SK-N-SH treated with all-trans-retinoic acid at 6 μM for 48 hours (cell line): ENCODE measurements at regions not wholly inside any gene's neighbourhood (a gene's known extent, or its start where the extent isn't known, plus 50 kb on each side); places are given as distances from the start of the nearest gene placed in this dataset.

Experiments used
- ARNTL ChIP-seq: fragments of 450-650 bp; formaldehyde crosslinking; IDR thresholded peaks from 2 replicates; pipeline ENCODE4 v1.5.0; 2020; ENCODE audit warnings: low read depth, mild to moderate bottlenecking, moderate library complexity, borderline replicate concordance
- BACH2 ChIP-seq: fragments of 250-450 bp; sonication (Bioruptor Pico); IDR thresholded peaks from 2 replicates; pipeline ENCODE4 v1.9.0; 2021; ENCODE audit warnings: mild to moderate bottlenecking, borderline replicate concordance
- ISL1 ChIP-seq: fragments of 250-450 bp; sonication (Bioruptor Pico); IDR thresholded peaks from 2 replicates; pipeline ENCODE4 v2.1.2; 2022; ENCODE audit warnings: mild to moderate bottlenecking, moderate library complexity
- OSR1 ChIP-seq: fragments of 250-450 bp; sonication (Bioruptor Pico); IDR thresholded peaks from 2 replicates; pipeline ENCODE4 v1.8.0; 2022; ENCODE audit warnings: moderate library complexity, mild to moderate bottlenecking, inconsistent platforms
- PPARA ChIP-seq: fragments of 250-450 bp; sonication (Bioruptor Pico); IDR thresholded peaks from 2 replicates; pipeline ENCODE4 v1.5.0; 2020; ENCODE audit warnings: mild to moderate bottlenecking, borderline replicate concordance
- RARB ChIP-seq: fragments of 250-450 bp; sonication (Bioruptor Pico); IDR thresholded peaks from 2 replicates; pipeline ENCODE4 v1.8.0; 2021; ENCODE audit warnings: mild to moderate bottlenecking, moderate library complexity
- SNAI2 ChIP-seq: fragments of 250-450 bp; sonication (Bioruptor Pico); IDR thresholded peaks from 2 replicates; pipeline ENCODE4 v1.5.0; 2020; ENCODE audit warnings: mild to moderate bottlenecking, moderate library complexity
- TCF4 ChIP-seq: fragments of 250-450 bp; sonication (Bioruptor Pico); IDR thresholded peaks from 2 replicates; pipeline ENCODE4 v1.8.0; 2021; ENCODE audit warnings: mild to moderate bottlenecking, moderate library complexity, borderline replicate concordance
- ZFP30 ChIP-seq: fragments of 450-650 bp; formaldehyde crosslinking; IDR thresholded peaks from 2 replicates; pipeline ENCODE4 v1.5.0; 2022; ENCODE audit warnings: mild to moderate bottlenecking, moderate library complexity
- ZNF565 ChIP-seq: fragments of 450-650 bp; formaldehyde crosslinking; conservative IDR thresholded peaks from 2 replicates; pipeline ENCODE4 v1.5.0; 2020; ENCODE audit warnings: low read depth, mild to moderate bottlenecking, moderate library complexity
- ZNF8 ChIP-seq: fragments of 450-650 bp; formaldehyde crosslinking; IDR thresholded peaks from 2 replicates; pipeline ENCODE4 v1.5.0; 2020; ENCODE audit warnings: mild to moderate bottlenecking, moderate library complexity
- TF ChIP-seq, protein P1 (sequence below): fragments of 250-450 bp; sonication (Bioruptor Pico); IDR thresholded peaks from 2 replicates; pipeline ENCODE4 v1.8.0; 2020; ENCODE audit warnings: mild to moderate bottlenecking, moderate library complexity, borderline replicate concordance
- TF ChIP-seq, protein P2 (sequence below): fragments of 250-450 bp; sonication (Bioruptor Pico); IDR thresholded peaks from 2 replicates; pipeline ENCODE4 v1.5.1; 2020; ENCODE audit warnings: low read depth, mild to moderate bottlenecking, moderate library complexity
- TF ChIP-seq, protein P3 (sequence below): fragments of 250-450 bp; sonication (Bioruptor Pico); IDR thresholded peaks from 2 replicates; pipeline ENCODE4 v1.8.0; 2021; ENCODE audit warnings: low read depth, mild to moderate bottlenecking, moderate library complexity, borderline replicate concordance

DNA sequence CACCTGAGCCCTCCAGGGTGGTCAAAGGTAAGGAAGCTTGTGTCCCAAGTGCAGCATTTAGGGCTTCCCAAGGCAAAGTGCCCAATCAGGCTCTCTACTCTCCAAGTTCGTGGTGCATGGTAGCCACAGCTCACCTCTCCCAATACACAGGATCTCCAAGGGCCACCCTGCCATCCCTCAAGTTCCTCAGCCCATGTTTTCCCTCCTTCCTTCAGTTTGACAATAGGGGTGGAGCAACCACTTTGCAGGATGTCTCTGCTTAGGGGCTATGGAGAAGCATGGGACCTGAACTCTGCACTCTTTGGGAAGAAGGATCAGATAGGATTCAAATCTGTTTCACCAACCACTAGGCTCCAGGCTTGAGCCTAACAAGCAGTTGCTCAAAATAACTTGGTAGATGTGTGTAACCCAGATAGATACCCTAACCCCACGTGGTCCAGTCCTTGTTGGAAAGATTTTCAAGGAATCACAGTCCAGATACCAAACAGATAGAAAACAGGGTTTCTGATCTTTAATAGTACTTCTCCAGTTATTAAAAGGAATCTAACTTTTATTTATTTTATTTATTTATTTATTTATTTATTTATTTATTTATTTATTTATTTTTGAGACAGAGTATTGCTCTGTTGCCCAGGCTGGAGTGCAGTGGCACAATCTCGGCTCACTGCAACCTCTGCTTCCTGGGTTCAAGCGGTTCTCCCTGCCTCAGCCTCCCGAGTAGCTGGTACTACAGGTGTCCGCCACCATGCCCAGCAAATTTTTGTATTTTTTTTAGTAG lies 248.1 kb downstream of the CTTN start:
- TF ChIP-seq PPARA (CRISPR knock-in tag), result no peak
- TF ChIP-seq RARB, result no peak
- TF ChIP-seq ZFP30 (CRISPR knock-in tag), result no peak
- no peak for TF ChIP-seq OSR1 (CRISPR knock-in tag)
- no peak for TF ChIP-seq SNAI2 (CRISPR knock-in tag)
- no peak for TF ChIP-seq ZNF565
- TF ChIP-seq TCF4 (CRISPR knock-in tag), result no peak
- TF ChIP-seq ZNF8 (CRISPR knock-in tag), result no peak
- TF ChIP-seq, protein P1, sequence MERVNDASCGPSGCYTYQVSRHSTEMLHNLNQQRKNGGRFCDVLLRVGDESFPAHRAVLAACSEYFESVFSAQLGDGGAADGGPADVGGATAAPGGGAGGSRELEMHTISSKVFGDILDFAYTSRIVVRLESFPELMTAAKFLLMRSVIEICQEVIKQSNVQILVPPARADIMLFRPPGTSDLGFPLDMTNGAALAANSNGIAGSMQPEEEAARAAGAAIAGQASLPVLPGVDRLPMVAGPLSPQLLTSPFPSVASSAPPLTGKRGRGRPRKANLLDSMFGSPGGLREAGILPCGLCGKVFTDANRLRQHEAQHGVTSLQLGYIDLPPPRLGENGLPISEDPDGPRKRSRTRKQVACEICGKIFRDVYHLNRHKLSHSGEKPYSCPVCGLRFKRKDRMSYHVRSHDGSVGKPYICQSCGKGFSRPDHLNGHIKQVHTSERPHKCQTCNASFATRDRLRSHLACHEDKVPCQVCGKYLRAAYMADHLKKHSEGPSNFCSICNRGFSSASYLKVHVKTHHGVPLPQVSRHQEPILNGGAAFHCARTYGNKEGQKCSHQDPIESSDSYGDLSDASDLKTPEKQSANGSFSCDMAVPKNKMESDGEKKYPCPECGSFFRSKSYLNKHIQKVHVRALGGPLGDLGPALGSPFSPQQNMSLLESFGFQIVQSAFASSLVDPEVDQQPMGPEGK (CRISPR knock-in tag), result no peak
- TF ChIP-seq, protein P2, sequence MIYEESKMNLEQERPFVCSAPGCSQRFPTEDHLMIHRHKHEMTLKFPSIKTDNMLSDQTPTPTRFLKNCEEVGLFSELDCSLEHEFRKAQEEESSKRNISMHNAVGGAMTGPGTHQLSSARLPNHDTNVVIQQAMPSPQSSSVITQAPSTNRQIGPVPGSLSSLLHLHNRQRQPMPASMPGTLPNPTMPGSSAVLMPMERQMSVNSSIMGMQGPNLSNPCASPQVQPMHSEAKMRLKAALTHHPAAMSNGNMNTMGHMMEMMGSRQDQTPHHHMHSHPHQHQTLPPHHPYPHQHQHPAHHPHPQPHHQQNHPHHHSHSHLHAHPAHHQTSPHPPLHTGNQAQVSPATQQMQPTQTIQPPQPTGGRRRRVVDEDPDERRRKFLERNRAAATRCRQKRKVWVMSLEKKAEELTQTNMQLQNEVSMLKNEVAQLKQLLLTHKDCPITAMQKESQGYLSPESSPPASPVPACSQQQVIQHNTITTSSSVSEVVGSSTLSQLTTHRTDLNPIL (CRISPR knock-in tag), result no peak
- TF ChIP-seq ARNTL (CRISPR knock-in tag), result no peak
- no peak for TF ChIP-seq ISL1 (CRISPR knock-in tag)
- no peak for TF ChIP-seq BACH2 (CRISPR knock-in tag)
- TF ChIP-seq, protein P3, sequence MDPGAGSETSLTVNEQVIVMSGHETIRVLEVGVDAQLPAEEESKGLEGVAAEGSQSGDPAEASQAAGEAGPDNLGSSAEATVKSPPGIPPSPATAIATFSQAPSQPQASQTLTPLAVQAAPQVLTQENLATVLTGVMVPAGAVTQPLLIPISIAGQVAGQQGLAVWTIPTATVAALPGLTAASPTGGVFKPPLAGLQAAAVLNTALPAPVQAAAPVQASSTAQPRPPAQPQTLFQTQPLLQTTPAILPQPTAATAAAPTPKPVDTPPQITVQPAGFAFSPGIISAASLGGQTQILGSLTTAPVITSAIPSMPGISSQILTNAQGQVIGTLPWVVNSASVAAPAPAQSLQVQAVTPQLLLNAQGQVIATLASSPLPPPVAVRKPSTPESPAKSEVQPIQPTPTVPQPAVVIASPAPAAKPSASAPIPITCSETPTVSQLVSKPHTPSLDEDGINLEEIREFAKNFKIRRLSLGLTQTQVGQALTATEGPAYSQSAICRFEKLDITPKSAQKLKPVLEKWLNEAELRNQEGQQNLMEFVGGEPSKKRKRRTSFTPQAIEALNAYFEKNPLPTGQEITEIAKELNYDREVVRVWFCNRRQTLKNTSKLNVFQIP (CRISPR knock-in tag), result no peak
